ENCODE measurements at regions not wholly inside any gene's neighbourhood (a gene's known extent, or its start where the extent isn't known, plus 50 kb on each side); places are given as distances from the start of the nearest gene placed in this dataset.

- no peak overlapping the region for H3K4me3 Mint-ChIP-seq
- H3K4me1 Mint-ChIP-seq: no peaks in the 10 kb centered on the region
- H3K9me3 Mint-ChIP-seq: peaks cover 3% of the 10 kb centered on the region
- ATAC-seq (replicated peaks): no peak
- no peaks in the 10 kb centered on the region for H3K27me3 Mint-ChIP-seq
- H3K27ac Mint-ChIP-seq: no peak overlapping the region
- no peaks in the 10 kb centered on the region for H3K36me3 Mint-ChIP-seq (ENCODE audit: low read depth)
Measured at GRCh38 chr9:108526518-108526917, 329.3 kb downstream of the ACTL7B start.

GRCh38 chr9:108525186-108525585 is 330.6 kb downstream of the ACTL7B start:
- Mint-ChIP-seq H3K9me3 (peaks cover 3% of the 10 kb centered on the region), H3K4me1 (no peaks in the 10 kb centered on the region), H3K4me3 (no peak overlapping the region), H3K27me3 (no peaks in the 10 kb centered on the region), H3K36me3 (ENCODE audit: low read depth) (no peaks in the 10 kb centered on the region), H3K27ac (no peak overlapping the region)
- no peak for ATAC-seq (replicated peaks)

DNA sequence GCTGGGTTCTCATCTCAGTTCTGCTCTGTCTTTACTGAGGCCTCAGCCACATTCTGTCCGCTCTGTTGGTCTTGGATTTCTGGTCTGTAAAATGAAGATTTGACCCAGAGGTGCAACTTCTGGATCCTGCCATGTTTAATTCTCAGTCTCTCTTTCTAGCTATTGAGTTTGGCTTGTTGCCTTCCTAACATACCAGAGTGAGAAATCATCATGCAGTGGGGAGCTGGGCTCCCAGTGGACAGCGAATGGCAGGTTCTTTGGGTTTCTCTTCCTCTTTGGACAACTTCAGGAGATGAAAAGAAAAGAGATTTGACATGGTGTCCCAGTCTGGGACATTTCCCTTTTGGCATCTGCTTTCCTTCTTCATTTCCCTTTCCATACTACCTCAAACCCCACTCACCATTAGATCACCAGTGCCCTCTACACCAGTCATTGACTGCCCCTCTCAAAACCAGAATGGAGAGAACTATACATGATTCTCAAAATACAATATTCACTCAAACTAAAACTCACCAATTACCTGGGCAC is 334.7 kb downstream of the ACTL7B start:
- Mint-ChIP-seq H3K27ac (no peak overlapping the region), H3K4me3 (no peak overlapping the region), H3K36me3 (ENCODE audit: low read depth) (no peaks in the 10 kb centered on the region), H3K4me1 (no peaks in the 10 kb centered on the region), H3K9me3 (peaks cover 3% of the 10 kb centered on the region), H3K27me3 (no peaks in the 10 kb centered on the region)
- no peak for ATAC-seq (replicated peaks)

DNA sequence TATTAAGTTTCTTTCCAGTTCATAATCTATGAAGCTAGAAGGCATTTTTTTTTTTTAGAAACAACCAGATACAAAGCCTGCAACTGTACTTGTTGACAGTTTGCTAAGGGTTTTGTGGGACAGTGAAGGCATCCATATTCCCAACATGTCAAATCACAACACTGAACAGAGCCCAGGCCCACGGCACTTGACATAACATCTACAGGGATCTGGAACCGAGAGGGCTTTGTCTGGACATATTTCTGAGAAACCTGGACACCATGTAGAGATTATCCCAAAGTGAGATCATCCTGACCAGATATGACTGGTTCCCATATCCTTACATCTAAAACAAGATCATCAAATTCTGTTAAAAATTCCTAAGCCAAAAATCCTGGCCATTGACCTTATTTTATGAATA is 336.3 kb downstream of the ACTL7B start:
- Mint-ChIP-seq H3K4me3 (no peak overlapping the region), H3K36me3 (ENCODE audit: low read depth) (no peaks in the 10 kb centered on the region), H3K4me1 (no peaks in the 10 kb centered on the region), H3K27me3 (no peaks in the 10 kb centered on the region), H3K9me3 (no peaks in the 10 kb centered on the region), H3K27ac (no peak overlapping the region)
- ATAC-seq (replicated peaks): no peak

DNA sequence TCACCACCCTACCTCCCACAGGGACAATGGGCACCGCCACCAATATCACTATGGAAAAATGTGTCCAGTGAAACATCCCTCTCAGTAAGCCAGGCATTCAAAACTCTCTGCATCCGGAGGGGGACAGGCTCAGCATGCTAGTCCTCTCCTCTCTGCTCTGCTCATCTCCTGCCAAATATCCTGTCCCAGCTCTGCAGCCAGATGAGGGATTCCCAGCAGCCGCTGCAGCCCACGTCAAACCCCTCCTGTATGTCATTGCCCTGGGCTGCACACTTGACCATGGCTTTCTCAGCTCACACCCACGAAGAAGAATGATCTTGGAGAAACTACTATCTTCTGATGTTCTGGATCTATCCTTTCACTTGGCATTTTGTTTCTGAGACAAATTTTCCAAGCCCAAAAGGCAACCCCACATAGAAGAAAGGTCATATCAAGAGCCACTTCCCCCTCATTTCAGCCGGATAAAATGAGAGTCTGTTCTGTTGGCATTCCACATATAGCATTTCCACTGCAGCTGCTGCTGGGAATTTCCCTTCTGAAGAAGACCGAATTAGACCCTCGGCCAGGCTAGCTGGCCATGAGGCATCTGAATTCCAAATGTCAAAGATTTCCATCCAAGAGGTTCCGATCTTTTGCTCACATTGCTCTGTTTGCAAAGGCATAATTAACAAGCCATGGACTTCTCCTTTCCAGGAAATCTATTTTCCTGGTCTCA is 338.0 kb downstream of the ACTL7B start:
- no peak for ATAC-seq (replicated peaks)
- Mint-ChIP-seq H3K36me3 (ENCODE audit: low read depth) (no peaks in the 10 kb centered on the region), H3K27ac (no peak overlapping the region), H3K4me3 (no peak overlapping the region), H3K27me3 (no peaks in the 10 kb centered on the region), H3K4me1 (no peaks in the 10 kb centered on the region), H3K9me3 (no peaks in the 10 kb centered on the region)

DNA sequence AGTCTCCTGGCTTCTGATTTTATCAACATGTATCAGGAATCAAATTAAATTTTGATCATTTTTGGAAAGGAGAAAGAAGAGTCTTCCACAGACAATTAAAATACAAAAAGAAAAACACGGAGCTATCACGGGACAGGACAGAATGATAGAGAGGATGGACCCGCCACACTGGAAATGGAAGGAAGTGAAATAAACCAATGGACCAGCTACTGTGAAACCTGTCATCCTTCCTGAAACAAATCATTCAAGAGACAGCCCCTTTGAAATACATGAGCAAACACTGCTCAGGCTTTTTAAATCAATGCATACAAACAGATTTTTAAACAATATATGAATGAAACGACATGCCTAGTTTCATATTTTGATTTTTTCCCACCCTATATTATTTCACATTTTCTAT is 339.4 kb downstream of the ACTL7B start:
- Mint-ChIP-seq H3K4me1 (no peaks in the 10 kb centered on the region), H3K36me3 (ENCODE audit: low read depth) (no peaks in the 10 kb centered on the region), H3K4me3 (no peak overlapping the region), H3K9me3 (peaks cover 5% of the 10 kb centered on the region), H3K27ac (no peak overlapping the region), H3K27me3 (no peaks in the 10 kb centered on the region)
- no peak for ATAC-seq (replicated peaks)

DNA sequence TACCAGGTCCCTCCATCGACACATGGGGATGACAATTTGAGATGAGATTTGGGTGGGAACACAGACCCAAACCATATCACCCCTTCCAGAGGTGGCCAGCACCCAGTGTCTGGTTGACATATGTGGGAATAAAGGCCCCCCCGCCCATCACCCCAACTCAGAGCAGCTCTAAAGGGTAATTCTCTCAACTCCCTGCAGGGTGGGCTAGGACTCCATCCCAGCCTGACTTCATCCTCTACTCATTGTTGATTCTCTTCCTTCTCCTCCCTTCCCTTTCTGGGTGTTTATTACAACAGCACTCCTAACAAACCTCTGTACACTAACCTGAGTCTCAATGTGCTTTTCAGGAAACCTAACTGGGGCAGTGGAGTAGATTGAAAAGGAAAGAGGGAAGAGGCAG is 339.9 kb downstream of the ACTL7B start:
- H3K4me3 Mint-ChIP-seq: no peak overlapping the region
- H3K9me3 Mint-ChIP-seq: peaks cover 5% of the 10 kb centered on the region

DNA sequence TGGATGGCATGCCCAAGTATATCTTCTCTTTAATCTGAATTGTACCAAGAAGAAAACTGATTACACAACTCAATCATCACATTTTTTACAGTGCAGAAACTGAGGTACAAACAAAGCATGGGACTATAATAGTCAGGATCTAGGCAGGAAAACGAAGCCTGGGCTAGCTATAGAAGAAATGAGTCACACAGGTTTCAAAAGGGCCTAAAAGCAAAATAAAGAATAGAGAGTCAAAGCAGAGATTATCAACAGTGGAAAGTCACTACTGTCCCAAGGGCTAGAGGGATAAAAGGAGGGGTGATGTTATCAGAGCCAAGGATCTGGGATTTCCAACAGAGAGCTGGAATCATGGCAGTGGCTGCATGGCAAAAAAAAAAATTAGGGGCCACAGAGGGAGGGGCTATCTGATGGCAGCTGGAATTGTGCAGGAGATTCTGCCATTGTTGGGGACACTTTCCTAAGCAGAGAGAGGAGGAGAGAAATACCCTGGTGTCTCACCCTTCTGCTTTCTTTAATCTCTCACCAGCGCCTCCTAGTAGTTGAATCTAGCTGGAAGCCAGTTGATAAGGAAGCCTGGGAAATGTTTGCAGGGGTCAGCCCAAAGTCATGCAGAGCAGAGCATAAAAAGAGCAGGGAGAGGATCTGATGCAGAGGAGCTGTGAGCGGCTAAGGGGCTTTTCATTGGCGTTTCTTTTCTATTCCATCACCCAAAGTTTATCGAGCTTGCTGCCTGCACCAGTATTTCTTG is 343.2 kb downstream of the ACTL7B start:
- Mint-ChIP-seq H3K4me1 (no peaks in the 10 kb centered on the region), H3K27ac (no peak overlapping the region), H3K36me3 (ENCODE audit: low read depth) (no peaks in the 10 kb centered on the region), H3K9me3 (peaks cover 5% of the 10 kb centered on the region), H3K4me3 (no peak overlapping the region), H3K27me3 (no peaks in the 10 kb centered on the region)
- ATAC-seq (replicated peaks): no peak

More for the DNA sequence above, 339.9 kb downstream of the ACTL7B start:
- H3K27me3 Mint-ChIP-seq: no peaks in the 10 kb centered on the region
- no peak overlapping the region for H3K27ac Mint-ChIP-seq
- ATAC-seq (replicated peaks): no peak
- H3K4me1 Mint-ChIP-seq: no peaks in the 10 kb centered on the region
- H3K36me3 Mint-ChIP-seq (ENCODE audit: low read depth): no peaks in the 10 kb centered on the region

GRCh38 chr9:108511307-108511706 is 344.5 kb downstream of the ACTL7B start:
- Mint-ChIP-seq H3K4me1 (no peaks in the 10 kb centered on the region), H3K4me3 (no peak overlapping the region), H3K36me3 (ENCODE audit: low read depth) (no peaks in the 10 kb centered on the region), H3K27me3 (no peaks in the 10 kb centered on the region), H3K27ac (no peak overlapping the region), H3K9me3 (peaks cover 5% of the 10 kb centered on the region)
- ATAC-seq (replicated peaks): no peak

- H3K4me1 Mint-ChIP-seq: no peaks in the 10 kb centered on the region
Measured at GRCh38 chr9:108496846-108497245, 358.9 kb downstream of the ACTL7B start.

DNA sequence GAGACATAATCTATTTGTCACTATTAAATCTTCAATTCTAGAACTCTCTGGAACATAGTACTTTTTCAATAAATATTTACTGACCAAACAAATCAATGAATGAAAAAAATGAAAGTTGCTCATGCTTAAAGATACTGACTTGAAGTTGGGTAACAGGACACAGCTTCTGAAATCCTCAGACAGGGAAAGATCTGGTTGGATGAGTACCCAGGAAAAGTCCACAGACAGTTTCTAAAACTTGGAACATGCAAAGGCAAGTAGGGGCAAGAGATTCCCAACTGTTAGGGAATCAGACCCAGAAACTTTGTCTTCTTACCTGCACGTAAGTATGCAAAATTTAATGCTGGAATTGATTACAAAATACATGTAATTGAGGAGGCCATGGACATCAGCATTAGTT is 366.2 kb downstream of the ACTL7B start:
- ATAC-seq (replicated peaks): no peak
- peaks cover 4% of the 10 kb centered on the region for H3K9me3 Mint-ChIP-seq
- H3K27me3 Mint-ChIP-seq: no peaks in the 10 kb centered on the region
- no peaks in the 10 kb centered on the region for H3K36me3 Mint-ChIP-seq (ENCODE audit: low read depth)
- H3K27ac Mint-ChIP-seq: no peak overlapping the region
- no peak overlapping the region for H3K4me3 Mint-ChIP-seq
- H3K4me1 Mint-ChIP-seq: no peaks in the 10 kb centered on the region

More at GRCh38 chr9:108496846-108497245, 358.9 kb downstream of the ACTL7B start:
- no peaks in the 10 kb centered on the region for H3K27me3 Mint-ChIP-seq
- H3K36me3 Mint-ChIP-seq (ENCODE audit: low read depth): no peaks in the 10 kb centered on the region
- H3K9me3 Mint-ChIP-seq: peaks cover 14% of the 10 kb centered on the region
- no peak overlapping the region for H3K27ac Mint-ChIP-seq
- no peak for ATAC-seq (replicated peaks)
- no peak overlapping the region for H3K4me3 Mint-ChIP-seq

DNA sequence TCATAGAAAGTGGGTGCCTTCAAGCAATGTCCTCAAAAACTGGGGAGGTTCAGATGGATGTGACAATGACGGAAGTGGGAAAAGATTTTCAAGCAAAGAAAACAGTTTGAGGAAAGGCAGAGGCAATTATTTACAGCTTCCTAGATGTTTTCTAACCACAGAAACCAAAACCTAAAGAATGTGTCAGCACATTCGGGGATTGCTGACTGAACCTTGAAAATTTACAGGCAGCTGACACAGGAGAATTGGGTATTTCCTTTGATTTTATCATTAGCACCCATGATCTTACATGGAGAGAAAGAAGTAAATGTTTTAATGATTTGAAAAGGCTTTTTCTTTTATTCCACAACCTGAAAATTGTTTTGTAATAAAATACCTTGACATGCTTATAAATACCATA is 369.0 kb downstream of the ACTL7B start:
- Mint-ChIP-seq H3K4me1 (no peaks in the 10 kb centered on the region), H3K36me3 (ENCODE audit: low read depth) (no peaks in the 10 kb centered on the region), H3K27ac (no peak overlapping the region), H3K9me3 (peaks cover 17% of the 10 kb centered on the region), H3K4me3 (no peak overlapping the region), H3K27me3 (peaks cover 4% of the 10 kb centered on the region)
- ATAC-seq (replicated peaks): no peak

DNA sequence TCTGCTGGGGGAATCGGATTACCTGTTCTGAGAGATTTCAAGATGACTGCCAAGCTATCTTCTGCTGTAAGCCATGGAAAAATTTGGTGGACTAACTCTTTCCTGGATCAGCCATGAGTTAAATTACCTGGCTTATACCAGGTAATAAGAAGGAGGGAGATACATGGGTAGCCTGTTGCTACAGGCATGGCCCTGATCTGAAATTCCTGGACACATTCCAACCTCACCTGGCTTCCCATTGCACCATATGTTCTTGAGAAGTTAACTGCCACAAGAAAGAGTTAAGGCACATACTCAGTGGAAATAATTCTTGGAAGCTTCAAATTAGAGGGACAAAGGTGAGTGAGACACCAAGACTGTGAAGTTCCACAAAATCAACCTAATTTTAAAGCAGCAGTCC is 371.3 kb downstream of the ACTL7B start:
- no peak overlapping the region for H3K27ac Mint-ChIP-seq
- H3K36me3 Mint-ChIP-seq (ENCODE audit: low read depth): no peaks in the 10 kb centered on the region
- peaks cover 17% of the 10 kb centered on the region for H3K9me3 Mint-ChIP-seq
- H3K4me1 Mint-ChIP-seq: no peaks in the 10 kb centered on the region
- H3K4me3 Mint-ChIP-seq: no peak overlapping the region
- no peak for ATAC-seq (replicated peaks)
- peaks cover 4% of the 10 kb centered on the region for H3K27me3 Mint-ChIP-seq

GRCh38 chr9:108483676-108484075 is 372.1 kb downstream of the ACTL7B start:
- H3K36me3 Mint-ChIP-seq (ENCODE audit: low read depth): no peaks in the 10 kb centered on the region
- H3K9me3 Mint-ChIP-seq: peaks cover 17% of the 10 kb centered on the region
- peaks cover 4% of the 10 kb centered on the region for H3K27me3 Mint-ChIP-seq
- no peak overlapping the region for H3K4me3 Mint-ChIP-seq
- ATAC-seq (replicated peaks): no peak
- no peaks in the 10 kb centered on the region for H3K4me1 Mint-ChIP-seq
- H3K27ac Mint-ChIP-seq: no peak overlapping the region

DNA sequence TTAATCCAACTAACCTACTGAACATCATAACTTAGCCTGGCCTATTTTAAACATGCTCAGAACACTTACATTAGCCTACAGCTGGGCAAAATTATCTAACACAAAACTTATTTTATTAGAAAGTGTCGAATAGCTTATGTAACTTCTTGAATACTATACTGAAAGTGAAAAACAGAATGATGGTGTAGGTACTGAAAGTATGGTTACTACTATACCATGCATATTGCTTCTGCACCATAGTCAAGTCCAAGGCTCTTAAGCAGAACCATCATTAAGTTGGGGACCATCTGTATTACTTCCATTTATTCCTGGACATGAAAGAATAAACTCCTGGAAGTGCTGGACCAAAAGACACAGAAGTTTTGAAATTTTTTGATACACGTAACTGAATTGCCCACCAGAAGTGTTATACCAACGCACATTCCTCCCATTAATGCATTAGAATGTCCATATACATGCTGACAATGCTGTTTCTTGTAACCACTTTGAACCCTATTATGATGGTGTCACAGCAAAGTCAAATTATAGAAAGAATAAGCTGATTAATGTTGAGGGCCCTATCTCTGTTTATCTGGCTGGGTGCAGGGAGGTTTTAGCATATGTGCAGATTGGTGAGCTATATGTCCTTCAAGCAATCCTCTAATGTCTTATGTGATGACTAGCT is 375.7 kb downstream of the ACTL7B start:
- no peak overlapping the region for H3K4me3 Mint-ChIP-seq
- H3K27ac Mint-ChIP-seq: no peak overlapping the region
- no peak for ATAC-seq (replicated peaks)
- no peaks in the 10 kb centered on the region for H3K4me1 Mint-ChIP-seq
- peaks cover 4% of the 10 kb centered on the region for H3K27me3 Mint-ChIP-seq
- peaks cover 13% of the 10 kb centered on the region for H3K9me3 Mint-ChIP-seq
- no peaks in the 10 kb centered on the region for H3K36me3 Mint-ChIP-seq (ENCODE audit: low read depth)
